Type B pancreatic cell (in vitro differentiated cells): ENCODE measurements at regions not wholly inside any gene's neighbourhood (a gene's known extent, or its start where the extent isn't known, plus 50 kb on each side); places are given as distances from the start of the nearest gene placed in this dataset.

Experiments used
- DNase-seq: peaks from one replicate; pipeline ENCODE4 v3.0.0; 2021; ENCODE audit warnings: mixed read lengths; ENCODE audit not compliant: unreplicated experiment; ENCODE audit errors: extremely low spot score
- H3K27ac Mint-ChIP-seq: 2 replicates; pipeline ENCODE4 v1.8.0; 2021; ENCODE audit warnings: mild to moderate bottlenecking, mixed read lengths
- H3K27me3 Mint-ChIP-seq: 2 replicates; pipeline ENCODE4 v1.8.0; 2021; ENCODE audit warnings: mixed read lengths
- H3K36me3 Mint-ChIP-seq: 2 replicates; pipeline ENCODE4 v1.8.0; 2021; ENCODE audit warnings: mixed read lengths
- H3K4me1 Mint-ChIP-seq: one replicate; pipeline ENCODE4 v1.8.0; 2021; ENCODE audit warnings: mixed read lengths; ENCODE audit not compliant: unreplicated experiment
- H3K4me3 Mint-ChIP-seq: 2 replicates; pipeline ENCODE4 v1.8.0; 2021; ENCODE audit warnings: mild to moderate bottlenecking, mixed read lengths
- H3K9me3 Mint-ChIP-seq: 2 replicates; pipeline ENCODE4 v1.8.0; 2021; ENCODE audit warnings: mixed read lengths
- TF ChIP-seq, protein P1 (sequence below): fragments of 200-600 bp; sonication (generic); conservative IDR thresholded peaks from 2 replicates; pipeline ENCODE4 v1.5.0; 2021; ENCODE audit warnings: antibody characterized with exemption, mild to moderate bottlenecking

DNA sequence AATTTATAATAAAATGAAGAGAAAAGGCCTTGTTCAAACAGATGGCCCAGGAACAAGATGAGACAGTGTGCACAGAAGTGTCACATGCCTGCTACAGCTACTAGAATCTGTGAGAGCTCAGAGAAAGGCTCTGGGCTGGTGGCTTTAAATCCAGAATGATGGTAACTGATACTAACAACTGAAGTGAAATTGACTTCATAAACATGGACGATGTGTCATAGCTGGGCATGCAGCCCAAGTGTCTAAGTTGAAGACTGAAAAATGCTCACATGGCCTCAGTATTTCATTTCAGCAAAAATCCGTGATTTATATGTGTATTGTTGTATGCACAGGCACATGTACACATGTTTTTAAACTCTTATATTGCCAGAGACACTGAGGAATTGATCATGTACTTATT is 208.3 kb upstream of the RUNX1 start:
- H3K36me3 Mint-ChIP-seq: no peaks in the 10 kb centered on the region
- TF ChIP-seq, protein P1, sequence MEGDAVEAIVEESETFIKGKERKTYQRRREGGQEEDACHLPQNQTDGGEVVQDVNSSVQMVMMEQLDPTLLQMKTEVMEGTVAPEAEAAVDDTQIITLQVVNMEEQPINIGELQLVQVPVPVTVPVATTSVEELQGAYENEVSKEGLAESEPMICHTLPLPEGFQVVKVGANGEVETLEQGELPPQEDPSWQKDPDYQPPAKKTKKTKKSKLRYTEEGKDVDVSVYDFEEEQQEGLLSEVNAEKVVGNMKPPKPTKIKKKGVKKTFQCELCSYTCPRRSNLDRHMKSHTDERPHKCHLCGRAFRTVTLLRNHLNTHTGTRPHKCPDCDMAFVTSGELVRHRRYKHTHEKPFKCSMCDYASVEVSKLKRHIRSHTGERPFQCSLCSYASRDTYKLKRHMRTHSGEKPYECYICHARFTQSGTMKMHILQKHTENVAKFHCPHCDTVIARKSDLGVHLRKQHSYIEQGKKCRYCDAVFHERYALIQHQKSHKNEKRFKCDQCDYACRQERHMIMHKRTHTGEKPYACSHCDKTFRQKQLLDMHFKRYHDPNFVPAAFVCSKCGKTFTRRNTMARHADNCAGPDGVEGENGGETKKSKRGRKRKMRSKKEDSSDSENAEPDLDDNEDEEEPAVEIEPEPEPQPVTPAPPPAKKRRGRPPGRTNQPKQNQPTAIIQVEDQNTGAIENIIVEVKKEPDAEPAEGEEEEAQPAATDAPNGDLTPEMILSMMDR: no peak
- H3K27ac Mint-ChIP-seq: peak overlapping the region; percentile 89
- DNase-seq: no peak
- H3K9me3 Mint-ChIP-seq: no peaks in the 10 kb centered on the region
- no peaks in the 10 kb centered on the region for H3K27me3 Mint-ChIP-seq
- H3K4me1 Mint-ChIP-seq: peaks cover 13% of the 10 kb centered on the region
- no peak overlapping the region for H3K4me3 Mint-ChIP-seq

DNA sequence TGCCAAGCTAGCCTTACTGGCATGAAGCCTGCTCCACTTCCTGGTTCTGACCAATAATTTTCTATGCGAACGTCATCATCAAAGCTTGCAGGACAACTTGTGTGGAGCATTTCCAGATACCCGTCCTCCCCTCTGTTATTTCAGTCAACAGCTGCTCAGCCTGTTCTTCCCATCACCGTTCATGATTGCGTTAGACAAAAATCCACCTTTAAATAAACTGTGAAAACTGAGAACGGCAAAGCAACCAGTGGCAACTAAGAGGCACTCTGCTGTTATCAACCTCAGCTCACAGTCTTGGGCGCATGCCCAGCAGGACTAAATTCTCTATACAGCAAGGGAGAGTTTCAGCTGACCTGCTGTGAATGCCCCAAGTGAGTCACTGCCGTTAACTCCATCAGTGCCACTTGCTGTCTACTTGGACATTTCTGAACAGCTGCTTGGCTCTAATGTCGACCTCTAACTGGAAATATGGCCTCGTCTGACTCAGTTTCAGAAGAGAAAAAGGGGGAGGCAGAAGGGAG is 207.4 kb upstream of the RUNX1 start:
- no peaks in the 10 kb centered on the region for H3K9me3 Mint-ChIP-seq
- peak overlapping the region; percentile 89 for H3K27ac Mint-ChIP-seq
- TF ChIP-seq, protein P1: no peak
- peaks cover 13% of the 10 kb centered on the region for H3K4me1 Mint-ChIP-seq
- H3K36me3 Mint-ChIP-seq: no peaks in the 10 kb centered on the region
- H3K4me3 Mint-ChIP-seq: peak overlapping the region; percentile 67
- no peaks in the 10 kb centered on the region for H3K27me3 Mint-ChIP-seq
- no peak for DNase-seq

DNA sequence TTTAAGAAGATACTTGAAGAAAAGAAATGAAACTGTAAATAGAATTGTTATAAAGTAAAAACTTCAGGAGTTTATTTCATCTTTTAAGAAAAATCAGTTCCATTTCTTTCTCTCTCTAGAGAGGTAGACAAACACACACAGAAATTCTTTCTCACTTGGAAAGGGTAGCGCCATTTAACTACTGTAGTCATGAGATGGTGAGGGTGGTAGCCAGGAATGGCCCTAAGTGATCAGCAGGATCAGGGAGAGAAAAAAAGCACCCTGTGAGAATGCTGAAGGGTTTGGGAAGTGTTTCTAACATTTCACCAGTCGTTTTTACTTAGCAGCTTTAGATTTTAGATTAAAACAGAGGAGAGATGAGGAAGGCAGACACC is 205.7 kb upstream of the RUNX1 start:
- H3K4me1 Mint-ChIP-seq: peaks cover 13% of the 10 kb centered on the region
- H3K27me3 Mint-ChIP-seq: no peaks in the 10 kb centered on the region
- no peaks in the 10 kb centered on the region for H3K36me3 Mint-ChIP-seq
- no peak for DNase-seq
- no peak overlapping the region for H3K4me3 Mint-ChIP-seq
- H3K27ac Mint-ChIP-seq: peak overlapping the region; percentile 62
- TF ChIP-seq, protein P1: no peak
- no peaks in the 10 kb centered on the region for H3K9me3 Mint-ChIP-seq

DNA sequence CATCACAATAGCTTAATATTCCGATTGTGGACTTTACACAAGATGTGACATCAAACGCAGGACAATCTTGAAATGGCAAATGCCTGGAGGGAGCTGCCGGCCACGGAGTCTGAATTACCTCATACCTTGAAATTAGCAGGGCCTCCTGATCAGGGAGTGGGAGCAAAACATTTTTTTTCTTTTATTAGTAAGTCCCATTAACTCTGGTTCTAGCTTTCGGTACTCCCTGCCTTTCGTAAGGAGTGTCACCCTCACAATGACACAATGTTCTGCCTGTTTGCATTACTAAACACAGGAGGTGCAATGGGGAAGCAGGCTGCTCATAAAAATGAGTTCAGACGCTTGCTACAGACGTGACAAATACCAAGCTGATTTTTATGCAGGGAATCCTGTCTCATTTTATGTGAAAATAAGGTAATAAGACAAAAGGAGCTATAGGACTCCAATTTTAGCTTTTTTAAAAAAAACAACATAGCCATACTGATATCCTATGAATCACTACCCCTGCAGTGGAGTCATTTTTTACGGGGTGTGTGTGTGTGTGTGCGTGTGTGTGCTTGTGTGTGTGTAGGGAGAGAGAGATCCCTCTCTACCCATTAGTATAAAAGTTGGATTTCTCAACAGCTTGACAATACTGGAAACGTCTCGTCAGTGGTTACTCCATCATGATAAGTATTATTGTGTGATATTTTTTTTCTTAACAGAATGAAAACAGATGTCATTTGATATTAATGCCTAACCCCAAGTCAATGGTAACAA is 205.1 kb upstream of the RUNX1 start:
- Mint-ChIP-seq H3K9me3 (no peaks in the 10 kb centered on the region), H3K27me3 (no peaks in the 10 kb centered on the region), H3K36me3 (no peaks in the 10 kb centered on the region), H3K27ac (peak overlapping the region; percentile 62), H3K4me1 (peaks cover 13% of the 10 kb centered on the region), H3K4me3 (no peak overlapping the region)
- TF ChIP-seq, protein P1: no peak
- no peak for DNase-seq

DNA sequence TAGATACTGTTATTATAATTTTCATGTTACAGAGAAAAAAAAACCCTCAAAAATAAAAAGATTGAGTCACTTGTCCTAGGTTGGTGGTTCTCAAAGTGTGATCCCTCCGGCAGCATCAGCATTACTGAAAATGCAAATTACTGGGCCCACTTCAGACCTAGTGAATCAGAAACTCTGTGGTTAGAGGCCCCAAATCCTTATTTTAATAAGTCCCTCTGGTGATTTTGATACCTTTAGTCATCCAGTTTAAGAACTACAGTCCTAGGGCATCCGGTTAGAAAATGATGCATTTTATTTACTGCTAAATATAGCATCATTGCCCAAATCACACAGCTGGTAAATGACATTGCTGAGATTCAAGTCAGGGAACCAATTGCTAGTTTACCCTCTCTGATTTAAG is 203.7 kb upstream of the RUNX1 start:
- H3K27me3 Mint-ChIP-seq: no peaks in the 10 kb centered on the region
- H3K4me3 Mint-ChIP-seq: no peak overlapping the region
- H3K36me3 Mint-ChIP-seq: no peaks in the 10 kb centered on the region

More for the DNA sequence above, 203.7 kb upstream of the RUNX1 start:
- no peak for DNase-seq
- TF ChIP-seq, protein P1: no peak
- Mint-ChIP-seq H3K9me3 (no peaks in the 10 kb centered on the region), H3K4me1 (peaks cover 13% of the 10 kb centered on the region), H3K27ac (no peak overlapping the region)
